ENCODE measurements at regions not wholly inside any gene's neighbourhood (a gene's known extent, or its start where the extent isn't known, plus 50 kb on each side); places are given as distances from the start of the nearest gene placed in this dataset.

DNA sequence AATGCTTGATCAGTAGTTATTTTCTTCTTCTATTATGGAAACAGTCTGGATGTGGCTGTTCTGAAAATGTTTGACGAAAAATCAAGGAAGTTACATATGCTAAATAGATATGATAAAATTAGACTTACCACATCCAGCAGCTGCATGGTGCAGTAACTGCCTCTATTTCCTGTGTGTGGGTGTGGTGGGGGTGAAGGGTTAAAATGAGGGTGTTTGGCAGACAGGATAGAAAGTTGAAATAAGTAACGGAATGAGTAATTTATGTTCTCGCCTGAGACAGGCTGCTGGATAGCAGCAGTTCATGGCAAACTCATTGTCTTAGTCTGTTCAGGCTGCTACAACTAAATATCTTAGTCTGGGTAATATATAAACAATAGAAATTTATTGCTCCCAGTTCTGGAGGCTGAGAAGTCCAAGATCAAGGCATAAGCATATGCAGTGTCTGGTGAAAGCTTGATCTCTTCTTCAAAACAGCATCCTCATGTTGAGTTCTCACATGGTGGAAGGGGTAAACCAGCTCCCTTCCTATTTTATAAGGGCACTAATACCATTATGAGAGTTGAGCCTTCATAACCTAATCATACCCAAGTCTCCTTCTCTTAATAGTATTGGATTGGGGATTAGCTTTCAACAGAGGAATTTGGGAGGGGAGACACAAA lies 1248.9 kb downstream of the SLITRK5 start:
- DNase-seq, result no peak

DNA sequence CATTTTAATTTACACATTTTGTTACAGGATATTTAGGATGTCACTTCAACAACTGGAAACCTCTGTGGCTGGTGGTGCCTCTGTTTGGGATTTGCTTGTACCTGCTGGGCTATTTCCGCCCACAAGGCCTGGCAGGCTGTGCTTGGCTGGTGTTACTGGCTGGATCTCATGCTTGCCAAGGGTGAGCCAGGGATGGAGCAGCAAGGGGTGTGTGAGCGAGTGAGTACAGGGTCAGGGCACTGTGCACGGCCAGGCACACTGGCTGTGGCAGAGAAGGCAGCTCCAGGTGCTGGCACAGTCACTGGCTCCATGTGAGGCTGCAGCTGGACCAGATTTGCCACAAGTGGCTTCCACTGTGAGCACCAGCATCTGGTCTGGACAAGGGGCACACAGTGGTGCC lies 1254.8 kb downstream of the SLITRK5 start:
- no peak for DNase-seq

DNA sequence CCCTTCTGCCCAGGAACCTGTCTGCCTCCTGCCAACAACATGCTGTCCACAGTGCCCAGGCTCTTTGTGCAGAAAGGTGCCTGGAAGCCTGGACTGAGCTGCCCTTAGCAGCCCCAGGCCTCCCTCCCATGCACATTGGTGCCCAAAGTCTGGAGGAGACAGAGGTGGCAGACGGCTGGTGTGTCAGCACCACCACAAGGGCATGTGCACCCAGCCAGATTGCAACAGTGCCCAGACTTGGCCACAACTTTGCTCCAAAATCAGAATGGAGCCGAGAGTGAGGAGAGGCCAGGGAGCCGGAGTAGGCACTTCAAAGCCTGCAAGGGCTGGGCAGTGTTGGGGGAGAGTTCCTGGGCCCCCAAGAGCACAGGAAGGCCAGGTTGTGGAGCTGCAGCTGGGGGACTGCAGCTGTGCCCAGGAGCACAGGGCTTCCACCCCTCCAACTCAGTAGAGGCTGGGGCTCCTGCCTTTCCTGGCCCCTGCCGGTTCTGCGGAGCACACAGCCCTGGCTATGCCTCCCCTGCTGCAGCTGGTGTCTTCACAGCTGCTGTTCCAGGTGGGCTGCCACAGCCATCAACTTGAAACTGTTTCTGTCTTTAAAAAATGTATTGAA lies 1255.8 kb downstream of the SLITRK5 start:
- DNase-seq, result no peak

DNA sequence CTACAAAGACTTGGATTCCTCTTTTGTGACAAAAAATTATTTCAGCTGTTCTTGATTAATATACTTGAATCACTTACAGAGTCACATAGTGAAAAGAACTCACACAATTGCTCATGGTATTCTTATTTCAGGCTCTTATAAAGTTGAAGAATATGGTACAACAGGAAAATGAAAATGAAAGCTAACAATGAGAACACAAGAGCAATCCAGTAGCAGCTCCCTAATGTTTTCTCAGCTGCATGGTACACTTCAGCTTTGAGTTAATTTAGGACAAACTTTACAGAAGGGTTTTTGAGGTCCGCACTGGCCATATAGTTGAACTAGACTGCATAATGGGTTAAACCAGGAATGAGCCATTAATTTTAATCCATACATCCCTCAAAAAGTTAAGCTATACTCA lies 1261.8 kb downstream of the SLITRK5 start:
- no peak for DNase-seq

DNA sequence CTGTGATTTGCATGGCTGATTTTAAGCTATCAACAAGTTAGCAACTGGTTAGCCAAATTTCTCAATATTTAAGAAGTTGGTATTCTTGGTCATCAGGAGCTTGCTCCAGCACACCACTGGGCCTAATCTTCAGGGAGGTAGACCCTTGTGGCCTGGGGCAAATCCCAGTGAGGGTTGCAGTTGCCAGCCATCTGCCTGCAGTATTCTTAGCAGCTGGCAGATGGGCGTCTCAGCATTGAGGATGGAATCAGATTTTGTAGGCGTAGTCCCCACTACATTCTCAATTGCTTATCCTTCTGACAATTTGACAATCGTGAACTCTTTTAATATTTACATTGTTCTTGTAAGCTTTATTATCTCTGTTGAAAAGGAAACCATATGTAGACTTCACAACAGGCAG lies 1266.2 kb downstream of the SLITRK5 start:
- no peak for DNase-seq

DNA sequence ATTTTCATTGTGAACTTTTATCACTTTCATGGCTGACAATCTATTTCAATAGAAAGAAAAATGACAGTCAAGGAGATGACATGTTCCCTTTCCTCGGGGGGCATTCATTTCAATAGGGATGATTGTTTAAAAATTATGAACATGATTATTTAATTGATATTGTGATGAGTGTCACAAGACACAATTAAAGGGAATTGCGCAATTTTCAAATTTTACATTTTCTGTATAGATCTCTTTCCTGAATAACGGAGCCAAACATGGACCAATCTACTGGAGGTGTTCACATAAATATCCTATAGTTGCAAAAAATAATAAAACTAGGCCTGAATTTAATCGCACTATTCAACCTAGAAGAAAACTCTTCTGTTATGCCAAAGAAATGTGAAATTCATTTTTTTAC lies 1274.6 kb downstream of the SLITRK5 start:
- no peak for DNase-seq

DNA sequence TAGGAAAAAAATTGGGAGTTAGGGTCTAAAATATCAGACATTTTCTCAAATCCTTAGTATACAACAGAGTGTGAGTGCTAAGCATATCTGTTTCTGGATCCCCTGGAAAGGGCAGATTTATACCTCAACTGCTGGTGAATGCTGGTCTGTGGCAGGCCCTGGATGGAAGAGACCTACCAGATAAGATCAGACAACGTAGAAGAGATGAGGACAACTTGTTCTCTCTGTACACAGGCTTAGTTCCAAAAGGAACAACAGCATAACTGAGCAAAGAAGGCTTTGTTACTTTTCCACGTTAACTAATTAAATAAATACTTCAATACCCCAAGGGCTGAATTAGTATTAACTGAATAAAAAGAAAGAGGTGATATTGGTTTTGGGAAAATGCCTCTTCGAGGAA lies 1277.3 kb downstream of the SLITRK5 start:
- DNase-seq, result no peak

DNA sequence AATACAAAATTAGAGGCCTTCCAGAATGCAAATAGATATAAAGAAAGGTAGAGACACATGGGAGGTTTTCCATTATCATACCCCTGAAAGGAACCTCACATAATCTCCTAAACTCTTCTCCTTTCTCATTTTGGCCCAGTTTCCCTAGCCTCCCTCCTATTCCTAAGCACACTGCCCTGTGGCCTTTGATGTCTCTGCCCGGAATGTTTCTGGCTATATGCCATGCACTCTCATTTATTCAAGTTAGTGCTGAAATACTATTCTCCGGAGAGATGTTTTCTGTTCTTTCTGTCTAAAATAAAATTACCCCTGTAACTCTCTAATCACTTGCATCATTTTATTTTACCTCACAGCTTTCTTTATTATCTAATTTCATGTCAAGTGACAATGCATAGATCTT lies 1287.7 kb downstream of the SLITRK5 start:
- no peak for DNase-seq

DNA sequence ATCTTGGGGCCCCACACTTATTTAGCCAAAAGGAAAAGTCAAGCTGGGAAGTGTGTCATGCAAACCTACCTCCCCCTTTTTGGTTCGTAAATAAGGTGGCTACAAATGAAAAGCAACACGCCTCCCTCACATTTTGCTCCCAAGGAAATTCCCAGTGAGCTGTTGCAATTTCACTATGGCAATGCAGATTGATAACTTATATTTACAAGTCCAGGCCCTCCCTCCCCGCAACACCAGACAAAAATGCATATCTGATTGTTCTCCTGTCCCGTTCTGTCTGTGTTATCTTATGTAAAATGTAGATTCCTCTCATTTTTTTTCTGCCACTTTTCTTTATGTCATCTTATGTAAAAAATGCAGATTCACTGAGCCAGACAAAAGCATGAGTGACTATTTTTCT lies 1305.3 kb downstream of the SLITRK5 start:
- no peak for DNase-seq

DNA sequence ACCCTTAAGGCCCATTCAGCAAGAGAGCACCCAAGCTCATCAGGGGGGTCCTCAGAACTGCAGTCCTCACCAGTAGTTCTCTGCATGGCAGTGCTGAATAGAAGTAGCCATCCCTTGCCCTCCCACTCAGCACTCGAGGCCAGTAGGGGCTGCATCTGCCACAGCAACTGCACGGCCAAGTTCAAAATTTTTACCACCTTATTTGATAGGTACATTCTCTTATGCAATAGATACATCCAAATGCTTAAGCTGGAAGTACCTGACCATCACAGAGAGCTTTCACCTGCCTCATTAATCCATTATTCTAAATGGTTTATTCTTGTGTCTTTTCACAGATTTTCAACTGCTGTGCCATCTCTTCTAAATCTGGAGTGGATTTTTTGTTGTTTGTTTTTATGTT lies 1307.4 kb downstream of the SLITRK5 start:
- DNase-seq, result no peak

DNA sequence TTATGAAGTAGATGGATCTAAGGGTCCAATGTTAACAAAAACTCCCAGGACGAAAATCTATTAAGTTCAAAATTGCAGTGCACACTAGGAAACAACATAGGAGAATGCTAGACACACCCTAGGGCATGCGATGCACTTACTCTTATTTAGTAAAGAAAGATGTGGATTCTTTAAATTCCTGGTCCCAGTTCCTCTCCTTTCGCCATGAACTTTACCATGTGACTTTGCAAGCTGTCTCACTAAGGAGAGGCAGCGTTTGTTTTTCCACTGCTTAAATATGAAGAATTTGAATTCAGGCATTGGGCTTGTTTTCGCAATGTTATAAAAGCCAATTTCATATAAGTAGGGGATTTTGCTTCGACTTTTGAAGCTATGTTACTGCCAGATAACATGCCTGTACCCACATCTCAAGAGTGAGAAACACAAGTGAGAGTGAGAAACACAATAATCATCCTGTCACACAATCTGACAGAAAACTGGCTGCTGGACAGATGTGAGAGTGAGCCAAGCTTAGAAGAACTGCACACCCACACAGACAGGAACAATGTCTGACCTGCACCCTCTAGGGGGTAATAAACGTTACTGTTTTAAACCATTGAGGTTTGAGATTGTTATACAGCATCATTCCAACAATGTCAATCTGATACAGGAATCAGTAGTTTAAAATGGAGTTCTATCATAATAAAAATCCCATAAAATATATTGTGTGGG lies 1308.4 kb downstream of the SLITRK5 start:
- DNase-seq, result no peak

DNA sequence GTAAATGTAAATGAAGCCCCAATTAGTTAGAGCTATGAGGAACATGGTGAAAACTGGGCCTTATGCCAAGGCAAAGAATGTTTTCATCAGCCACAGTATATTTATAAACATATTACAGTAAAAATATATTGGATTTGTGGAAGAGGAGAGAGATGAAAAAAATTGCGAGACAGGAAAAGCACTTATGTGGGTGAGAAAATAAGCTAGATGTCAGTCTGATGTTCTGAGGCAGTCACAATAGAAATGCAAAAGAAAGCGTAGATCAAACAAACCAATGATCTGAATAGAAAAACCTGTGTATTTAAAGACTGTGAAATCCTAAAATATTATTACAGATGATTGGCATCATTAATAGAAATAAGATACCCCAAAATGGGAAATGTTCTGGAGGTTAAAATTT lies 1332.5 kb downstream of the SLITRK5 start:
- no peak for DNase-seq

DNA sequence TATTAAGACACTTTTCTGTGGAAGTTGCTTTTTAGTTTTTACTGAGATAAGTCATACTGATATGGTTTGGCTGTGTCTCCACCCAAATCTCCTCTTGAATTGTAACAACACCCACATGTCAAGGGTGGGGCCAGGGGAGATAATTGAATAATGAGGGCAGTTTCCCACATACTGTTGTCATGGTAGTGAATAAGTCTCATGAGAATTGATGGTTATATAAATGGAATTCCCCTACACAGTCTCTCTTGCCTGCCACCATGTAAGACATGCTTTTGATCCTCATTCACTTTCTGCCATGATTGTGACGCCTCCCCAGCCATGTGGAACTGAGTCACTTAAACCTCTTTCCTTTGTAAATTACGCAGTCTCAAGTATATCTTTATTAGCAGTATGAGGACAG lies 1340.4 kb downstream of the SLITRK5 start:
- DNase-seq, result no peak

DNA sequence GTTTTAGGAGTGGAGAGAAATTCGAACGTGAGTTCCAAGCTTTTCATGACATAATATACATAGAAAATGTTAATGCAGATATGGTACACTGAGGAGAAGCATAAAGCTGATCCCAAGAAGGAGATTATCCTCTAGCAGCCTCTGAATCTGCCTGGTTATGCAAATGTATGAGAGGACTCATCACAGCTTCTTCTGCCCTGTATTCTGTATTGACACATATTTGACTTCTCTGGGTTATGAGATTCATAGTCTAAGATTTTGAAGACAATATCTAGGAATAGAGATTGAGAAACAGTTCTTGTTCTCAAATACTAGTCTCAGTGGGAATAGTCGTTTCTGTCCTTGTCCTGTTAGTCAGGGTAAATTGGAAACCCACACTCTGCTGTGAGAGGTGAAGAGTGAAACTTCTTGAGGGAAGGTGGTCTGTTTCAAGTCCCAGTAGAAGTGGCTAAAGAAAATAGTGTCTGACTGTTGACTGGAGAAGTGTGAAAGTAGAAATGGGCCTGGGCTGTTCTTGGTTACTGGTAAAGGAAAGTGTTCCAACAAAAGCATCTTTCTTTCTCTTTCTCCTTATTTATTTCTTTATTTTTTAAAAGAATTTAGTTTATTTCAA lies 1356.6 kb downstream of the SLITRK5 start:
- DNase-seq, result no peak

DNA sequence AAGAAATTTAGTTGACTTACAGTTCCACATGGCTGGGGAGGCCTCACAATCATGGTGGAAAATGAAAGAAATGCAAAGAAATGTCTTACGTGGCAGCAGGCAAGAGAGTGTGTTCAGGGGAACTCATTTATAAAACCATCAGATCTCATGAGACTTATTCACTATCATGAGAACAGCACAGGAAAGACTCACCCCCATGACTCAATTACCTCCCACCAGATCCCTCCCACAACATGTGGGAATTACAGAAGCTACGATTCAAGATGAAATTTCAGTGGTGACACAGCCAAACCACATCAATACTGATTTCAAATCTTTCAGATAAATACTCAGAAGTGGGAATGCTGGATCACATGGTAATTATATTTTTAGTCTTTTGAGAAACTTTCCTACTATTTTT lies 1357.9 kb downstream of the SLITRK5 start:
- DNase-seq, result no peak

DNA sequence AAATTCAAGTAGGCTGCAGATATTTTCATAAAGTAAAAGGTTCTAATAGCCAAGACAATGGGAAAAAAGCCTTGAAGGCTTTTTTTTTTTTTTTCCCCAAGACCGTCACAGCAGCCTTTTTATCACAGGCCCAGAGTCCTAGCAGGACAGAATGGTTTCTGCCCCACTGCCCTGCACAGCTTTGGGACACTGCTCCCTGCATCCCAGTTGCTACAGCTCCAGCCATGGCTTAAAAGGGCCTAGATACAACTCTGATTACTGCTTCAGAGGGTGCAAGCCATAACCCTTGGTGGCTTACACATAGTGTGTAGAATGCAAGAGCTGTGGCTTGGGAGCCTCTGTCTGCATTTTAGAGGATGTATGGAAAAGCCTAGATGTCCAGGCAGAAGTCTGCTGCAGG lies 1362.8 kb downstream of the SLITRK5 start:
- no peak for DNase-seq

DNA sequence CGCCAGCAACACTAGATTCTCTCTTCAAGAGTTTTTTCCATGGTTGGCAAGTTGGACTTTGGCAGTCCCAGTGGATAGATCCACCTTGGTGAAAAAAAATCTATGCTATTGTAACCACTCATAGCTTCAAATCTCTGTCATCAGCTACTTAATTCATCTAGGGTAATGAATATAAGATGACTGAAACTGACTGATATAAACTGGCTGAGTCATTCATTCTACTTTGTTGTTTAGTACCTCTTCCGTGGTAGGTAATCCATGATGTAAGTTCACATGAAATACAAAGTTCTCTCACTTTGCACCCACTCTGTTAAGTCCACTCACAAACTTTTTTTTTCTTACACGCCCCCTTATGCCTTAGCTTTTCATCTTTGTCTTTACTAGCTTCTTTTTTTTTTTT lies 1381.5 kb downstream of the SLITRK5 start:
- DNase-seq, result no peak

DNA sequence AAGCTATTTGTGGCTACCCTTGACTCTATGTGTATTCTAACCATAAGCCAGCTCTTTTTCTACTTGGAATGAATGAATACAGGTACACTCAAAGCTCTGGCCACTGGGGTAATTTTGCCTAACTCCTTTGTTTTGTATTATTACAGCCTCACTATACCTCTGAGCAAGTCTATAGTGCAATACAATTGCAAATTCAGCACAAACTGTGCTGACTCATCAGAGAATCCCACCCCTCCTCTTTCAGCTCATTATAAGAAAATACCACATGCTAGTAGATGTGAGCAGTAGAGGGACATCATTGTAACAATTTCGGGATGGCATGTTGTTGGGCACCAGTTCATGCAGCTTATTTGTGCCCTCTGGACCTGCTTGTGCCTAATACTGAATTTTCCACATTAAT lies 1382.2 kb downstream of the SLITRK5 start:
- DNase-seq, result no peak

DNA sequence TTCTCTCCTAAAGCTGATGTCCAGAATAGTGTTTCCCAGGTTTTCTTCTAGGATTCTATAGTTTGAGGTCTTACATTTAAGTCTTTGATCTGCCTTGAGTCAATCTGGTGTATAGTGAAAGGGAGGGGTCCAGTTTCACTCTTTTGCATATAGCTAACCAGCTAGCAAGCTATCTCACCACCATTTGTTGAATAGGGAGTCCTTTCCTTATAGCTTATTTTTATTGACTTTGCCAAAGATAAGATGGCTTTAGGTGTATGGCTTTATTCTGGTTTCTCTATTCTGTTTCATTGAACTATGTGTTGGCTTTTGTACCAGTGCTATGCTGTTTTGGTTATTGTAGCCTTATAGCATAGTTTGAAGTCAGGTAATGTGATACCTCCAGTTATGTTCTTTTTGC lies 1386.1 kb downstream of the SLITRK5 start:
- no peak for DNase-seq

DNA sequence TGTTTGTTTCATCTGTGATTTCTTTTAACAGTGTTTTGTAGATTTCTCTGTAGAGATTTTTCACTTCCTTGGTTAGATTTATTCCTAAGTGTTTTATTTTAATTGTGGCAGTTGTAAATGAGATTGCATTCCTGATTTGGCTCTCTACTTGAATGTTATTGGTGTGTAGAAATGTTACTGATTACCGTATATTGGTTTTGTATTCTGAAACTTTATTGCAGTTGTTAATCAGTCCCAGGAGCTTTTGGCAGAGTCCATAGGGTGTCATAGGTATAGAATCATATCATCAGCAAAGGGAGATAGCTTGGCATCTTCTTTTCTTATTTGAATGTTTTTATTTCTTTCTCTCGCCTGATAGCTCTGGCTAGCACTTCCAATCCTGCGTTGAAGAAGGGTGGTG lies 1386.7 kb downstream of the SLITRK5 start:
- no peak for DNase-seq

DNA sequence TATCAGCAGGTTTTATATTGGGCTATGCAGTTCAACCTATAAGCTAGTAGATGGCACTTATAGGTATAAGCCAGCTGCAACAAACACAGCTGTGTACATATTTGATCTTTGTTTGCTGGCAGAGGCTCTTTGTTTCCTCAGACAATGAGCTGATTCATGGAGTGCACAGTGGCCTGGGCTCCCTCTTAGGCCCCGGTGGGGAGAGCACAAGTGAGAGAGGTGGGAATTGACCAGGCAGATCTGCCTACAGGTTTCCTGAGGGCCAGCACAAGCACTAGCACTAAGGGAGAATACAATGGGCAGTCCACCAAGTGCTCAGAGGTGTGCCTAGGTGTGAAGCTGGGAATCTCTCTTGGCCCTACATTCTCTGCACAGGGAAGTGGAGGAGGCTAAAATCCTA lies 1390.7 kb downstream of the SLITRK5 start:
- DNase-seq, result no peak

DNA sequence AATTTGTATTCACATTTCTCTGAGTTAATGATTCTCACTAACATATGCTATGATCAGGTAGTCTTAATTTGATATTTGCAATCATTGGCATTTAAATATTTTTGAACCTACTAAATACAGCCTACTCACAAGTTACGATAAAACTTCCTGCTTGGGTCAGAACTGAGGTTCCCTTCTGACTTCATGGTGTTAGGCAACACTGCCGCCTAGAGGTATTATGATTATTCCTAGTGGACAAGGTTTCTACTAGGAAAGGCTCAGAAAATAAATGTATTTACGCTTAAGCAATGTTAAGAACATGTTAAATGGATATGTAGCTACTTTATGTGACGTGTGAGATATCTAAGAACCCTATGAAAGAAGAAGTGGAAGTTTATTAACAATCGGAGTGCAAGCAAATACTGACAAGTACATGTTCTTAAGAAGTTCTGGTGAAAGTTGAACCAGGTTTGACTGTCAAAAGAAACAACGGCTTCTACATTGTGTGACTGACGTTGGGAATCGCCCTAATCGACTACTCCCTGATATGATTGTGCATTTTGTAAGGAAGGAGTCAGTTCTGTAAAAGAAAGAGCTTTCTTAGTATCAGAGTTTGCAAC lies 1395.8 kb downstream of the SLITRK5 start:
- no peak for DNase-seq

DNA sequence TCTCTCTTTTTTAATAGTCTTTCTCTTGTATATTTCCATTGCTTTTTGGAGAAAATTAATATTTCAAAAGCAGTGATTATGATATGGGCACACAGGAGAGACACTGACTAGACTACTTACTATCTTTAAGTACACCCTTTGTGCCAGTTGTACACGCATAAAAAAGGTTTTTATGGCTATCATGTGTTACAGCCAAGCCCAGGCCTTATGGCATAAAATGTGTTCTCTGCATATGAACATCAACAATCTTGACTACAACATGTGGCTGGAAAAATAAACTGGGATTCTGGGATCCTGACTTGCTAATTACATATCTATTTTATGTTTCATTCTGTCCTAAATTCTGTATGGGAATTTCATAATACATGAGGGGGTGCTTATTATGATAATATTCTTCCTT lies 1401.8 kb downstream of the SLITRK5 start:
- no peak for DNase-seq

DNA sequence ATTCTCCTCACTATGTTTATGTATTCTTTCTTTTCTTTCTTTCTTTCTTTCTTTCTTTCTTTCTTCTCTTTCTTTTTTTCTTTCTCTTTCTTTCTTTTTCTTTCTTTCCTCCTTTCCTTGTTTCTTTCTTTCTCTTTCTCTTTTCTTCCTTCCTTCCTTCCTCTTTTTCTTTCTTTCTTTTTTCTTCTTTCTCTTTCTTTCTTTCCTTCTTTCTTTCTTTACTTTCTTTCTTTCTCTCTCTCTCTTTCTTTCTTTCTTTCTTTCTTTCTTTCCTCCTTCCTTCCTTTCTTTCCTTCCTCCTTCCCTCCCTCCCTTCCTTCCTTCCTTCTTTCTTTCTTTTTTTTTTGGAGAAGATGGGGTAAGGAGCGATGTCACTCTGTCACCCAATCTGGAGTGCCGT lies 1405.5 kb downstream of the SLITRK5 start:
- DNase-seq, result no peak
